ENCODE measurements at regions not wholly inside any gene's neighbourhood (a gene's known extent, or its start where the extent isn't known, plus 50 kb on each side); places are given as distances from the start of the nearest gene placed in this dataset.
"Not testable (repeated sequence)": the region's sequence is repeated elsewhere in the genome, so short reads cannot be mapped to it uniquely, and the experiment has no call there.

DNA sequence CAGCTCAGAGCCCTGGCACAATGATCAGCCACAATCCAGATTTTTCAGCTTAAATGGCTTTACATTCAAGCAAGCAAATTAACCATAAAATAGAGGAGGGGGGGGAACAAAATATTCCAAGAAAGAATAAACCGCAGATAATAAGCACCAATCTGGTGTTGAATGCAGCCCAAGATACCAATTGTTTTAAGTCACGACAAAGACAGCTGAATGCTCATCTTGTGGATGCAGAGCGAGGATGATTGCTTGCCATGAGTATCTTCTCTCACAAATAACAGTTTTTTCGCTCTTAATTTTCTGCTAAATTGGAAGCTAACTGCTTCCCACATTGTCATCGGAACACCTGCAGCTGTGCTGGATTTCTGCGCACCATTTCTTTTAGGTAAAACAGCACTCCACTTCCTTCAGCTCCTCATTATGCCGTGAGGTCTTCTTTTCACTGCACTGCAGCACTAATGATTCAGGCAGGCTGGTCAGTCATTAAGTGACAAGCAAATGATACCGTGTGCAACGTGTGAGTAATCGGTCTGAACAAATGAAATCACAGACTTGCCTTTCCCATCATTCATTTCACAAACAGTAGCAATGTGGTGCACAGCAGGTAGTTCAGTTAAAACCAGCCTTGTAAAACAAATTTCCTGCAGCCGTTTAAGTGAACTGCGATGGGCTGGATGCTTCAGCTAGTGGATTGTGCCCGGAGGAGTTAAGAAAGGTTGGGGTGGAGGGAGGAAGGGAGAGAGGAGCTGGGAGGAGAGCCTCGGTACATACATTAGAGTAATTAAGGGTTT lies 106.4 kb upstream of the CDCA7L start:
- peak; percentile 3 for DNase-seq (ENCODE audit: low read depth)
- TF ChIP-seq CTCF (conservative IDR thresholded peaks at IDR 0.05; ENCODE audit: control insufficient read depth, insufficient read depth, low read depth, low read length), result no peak

GRCh38 chr7:22049766-22050500 lies 104.2 kb upstream of the CDCA7L start:
- DNase-seq (ENCODE audit: low read depth), result no peak
- H3K4me3 ChIP-seq (ENCODE audit: control insufficient read depth, low read depth, low read length), result no peak overlapping the region
- TF ChIP-seq CTCF (conservative IDR thresholded peaks at IDR 0.05; ENCODE audit: control insufficient read depth, insufficient read depth, low read depth, low read length), result no peak

More for the DNA sequence above, 106.4 kb upstream of the CDCA7L start:
- H3K4me3 ChIP-seq (ENCODE audit: control insufficient read depth, low read depth, low read length), result no peak overlapping the region

DNA sequence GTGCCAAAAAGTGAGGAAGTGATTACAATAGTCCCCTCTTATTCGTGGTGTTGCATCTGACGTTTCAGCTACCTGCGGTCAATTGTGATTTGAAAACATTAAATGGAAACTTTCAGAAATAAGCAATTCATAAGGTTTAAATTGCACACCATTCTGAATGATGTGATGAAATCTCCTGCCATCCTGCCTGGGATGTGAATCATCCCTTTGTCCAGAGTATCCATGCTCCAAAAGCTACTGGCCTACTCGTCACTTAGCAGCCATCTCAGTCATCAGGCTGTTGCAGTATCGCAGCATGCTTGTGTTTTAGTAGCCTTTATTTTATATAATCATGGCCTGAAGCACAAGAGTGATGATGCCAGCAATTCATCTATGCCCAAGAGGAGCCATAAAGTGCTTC lies 97.7 kb upstream of the CDCA7L start:
- H3K4me3 ChIP-seq (ENCODE audit: control insufficient read depth, low read depth, low read length), result no peak overlapping the region
- DNase-seq (ENCODE audit: low read depth), result peak; percentile 2
- TF ChIP-seq CTCF (conservative IDR thresholded peaks at IDR 0.05; ENCODE audit: control insufficient read depth, insufficient read depth, low read depth, low read length), result no peak

DNA sequence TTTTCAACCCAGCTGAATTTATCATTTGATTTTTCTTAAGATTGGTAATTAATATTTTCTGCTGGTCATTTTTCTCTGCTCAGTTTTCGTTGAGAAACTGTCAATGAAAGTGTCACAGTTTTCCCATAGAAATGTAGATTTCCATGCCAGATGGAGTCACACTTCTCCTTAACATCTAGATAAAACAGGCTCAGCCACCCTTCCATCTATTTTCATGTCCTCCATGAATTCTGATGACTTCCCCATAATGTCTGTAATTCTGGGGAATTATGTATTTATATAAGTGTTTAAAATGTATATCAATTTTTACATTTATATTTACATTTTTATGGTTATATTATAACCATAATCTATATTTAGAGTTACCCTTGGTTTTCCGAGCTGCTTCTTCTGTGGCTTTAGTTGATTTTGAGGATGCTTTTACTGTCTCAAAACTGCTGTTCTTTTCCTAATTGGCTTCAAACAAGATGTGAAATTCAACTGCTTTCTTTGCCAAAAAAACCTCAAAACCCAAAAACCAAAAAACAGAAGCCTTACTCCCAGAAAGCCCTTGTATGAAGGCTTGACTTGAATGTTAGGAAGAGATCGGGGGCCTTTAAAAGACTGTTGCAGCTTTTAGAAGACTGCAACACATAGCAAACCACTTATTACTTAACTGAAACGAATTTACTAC lies 95.4 kb upstream of the CDCA7L start:
- DNase-seq (ENCODE audit: low read depth), result no peak
- TF ChIP-seq CTCF (conservative IDR thresholded peaks at IDR 0.05; ENCODE audit: control insufficient read depth, insufficient read depth, low read depth, low read length), result no peak
- H3K4me3 ChIP-seq (ENCODE audit: control insufficient read depth, low read depth, low read length), result no peak overlapping the region

DNA sequence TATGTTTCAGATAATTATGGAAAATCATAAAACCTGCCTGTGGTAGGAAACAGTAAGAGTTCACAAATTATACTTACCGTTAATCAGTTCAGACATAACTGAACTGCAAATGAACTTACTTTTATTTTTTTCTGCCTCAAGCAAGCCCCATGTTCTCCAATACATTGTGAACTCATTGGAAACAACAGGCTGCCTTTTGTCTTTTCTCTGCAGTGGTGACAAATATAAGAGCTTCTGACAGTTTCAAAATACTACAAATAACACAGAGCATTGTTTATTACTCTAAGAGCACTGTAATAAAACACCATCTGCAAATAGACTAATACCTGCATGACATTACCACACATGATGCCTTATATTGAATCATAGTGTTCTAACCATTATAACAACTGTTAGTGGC lies 94.0 kb upstream of the CDCA7L start:
- DNase-seq (ENCODE audit: low read depth), result no peak
- no peak overlapping the region for H3K4me3 ChIP-seq (ENCODE audit: control insufficient read depth, low read depth, low read length)
- no peak for TF ChIP-seq CTCF (conservative IDR thresholded peaks at IDR 0.05; ENCODE audit: control insufficient read depth, insufficient read depth, low read depth, low read length)

DNA sequence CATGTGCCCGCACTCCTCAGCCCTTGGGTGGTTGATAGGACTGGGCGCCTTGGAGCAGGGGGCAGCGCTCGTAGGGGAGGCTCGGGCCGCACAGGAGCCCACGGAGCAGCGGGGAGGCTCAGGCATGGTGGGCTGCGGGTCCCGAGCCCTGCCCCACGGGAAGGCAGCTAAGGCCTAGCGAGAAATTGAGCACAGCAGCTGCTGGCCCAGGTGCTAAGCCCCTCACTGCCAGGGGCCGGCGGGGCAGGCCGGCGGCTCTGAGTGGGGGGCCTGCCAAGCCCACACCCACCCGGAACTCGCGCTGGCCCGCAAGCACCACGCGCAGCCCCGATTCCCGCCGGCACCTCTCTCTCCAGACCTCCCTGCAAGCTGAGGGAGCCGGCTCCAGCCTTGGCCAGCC lies 86.7 kb upstream of the CDCA7L start:
- DNase-seq (ENCODE audit: low read depth); H3K4me3 ChIP-seq (ENCODE audit: control insufficient read depth, low read depth, low read length): not testable (repeated sequence)

DNA sequence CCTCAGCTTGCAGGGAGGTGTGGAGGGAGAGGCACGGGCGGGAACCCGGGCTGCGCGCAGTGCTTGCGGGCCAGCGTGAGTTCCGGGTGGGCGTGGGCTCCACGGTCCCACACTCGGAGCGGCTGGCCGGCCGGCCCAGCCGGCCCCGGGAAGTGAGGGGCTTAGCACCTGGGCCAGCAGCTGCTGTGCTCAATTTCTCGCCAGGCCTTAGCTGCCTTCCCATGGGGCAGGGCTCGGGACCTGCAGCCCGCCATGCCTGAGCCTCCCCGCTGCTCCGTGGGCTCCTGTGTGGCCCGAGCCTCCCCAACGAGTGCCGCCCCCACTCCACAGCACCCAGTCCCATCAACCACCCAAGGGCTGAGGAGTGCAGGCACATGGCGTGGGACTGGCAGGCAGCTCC lies 83.0 kb upstream of the CDCA7L start:
- DNase-seq (ENCODE audit: low read depth); H3K4me3 ChIP-seq (ENCODE audit: control insufficient read depth, low read depth, low read length): not testable (repeated sequence)
